ENCODE measurements at regions not wholly inside any gene's neighbourhood (a gene's known extent, or its start where the extent isn't known, plus 50 kb on each side); places are given as distances from the start of the nearest gene placed in this dataset.

GRCh38 chr5:168056499-168057182, 234.8 kb upstream of the WWC1 start:
- no peak for DNase-seq

- DNase-seq: no peak
Measured at GRCh38 chr5:168057905-168058304, 233.5 kb upstream of the WWC1 start.

- no peak for DNase-seq
Measured at GRCh38 chr5:168059131-168059530, 232.3 kb upstream of the WWC1 start.

- no peak for DNase-seq
Measured at GRCh38 chr5:168062239-168062638, 229.2 kb upstream of the WWC1 start.

GRCh38 chr5:168064457-168064856, 227.0 kb upstream of the WWC1 start:
- DNase-seq: no peak

- no peak for DNase-seq
Measured at GRCh38 chr5:168064933-168065622, 226.4 kb upstream of the WWC1 start.

GRCh38 chr5:168066536-168067208, 224.8 kb upstream of the WWC1 start:
- no peak for DNase-seq

GRCh38 chr5:168070761-168071160, 220.7 kb upstream of the WWC1 start:
- DNase-seq: no peak

GRCh38 chr5:168072665-168073064, 218.8 kb upstream of the WWC1 start:
- no peak for DNase-seq

GRCh38 chr5:168073311-168073710, 218.1 kb upstream of the WWC1 start:
- no peak for DNase-seq

GRCh38 chr5:168073991-168074800, 217.2 kb upstream of the WWC1 start:
- DNase-seq: no peak

- no peak for DNase-seq
Measured at GRCh38 chr5:168075387-168075786, 216.1 kb upstream of the WWC1 start.

- DNase-seq: no peak
Measured at GRCh38 chr5:168076561-168076991, 214.9 kb upstream of the WWC1 start.

GRCh38 chr5:168085261-168086031, 206.0 kb upstream of the WWC1 start:
- no peak for DNase-seq

GRCh38 chr5:168086104-168086610, 205.3 kb upstream of the WWC1 start:
- no peak for DNase-seq

- DNase-seq: no peak
Measured at GRCh38 chr5:168086746-168087145, 204.7 kb upstream of the WWC1 start.

GRCh38 chr5:168088410-168089173, 202.9 kb upstream of the WWC1 start:
- DNase-seq: no peak

- DNase-seq: no peak
Measured at GRCh38 chr5:168089201-168089887, 202.1 kb upstream of the WWC1 start.

- no peak for DNase-seq
Measured at GRCh38 chr5:168092209-168093185, 198.9 kb upstream of the WWC1 start.

All from NCI-H1436 (cell line).